ENCODE measurements at regions not wholly inside any gene's neighbourhood (a gene's known extent, or its start where the extent isn't known, plus 50 kb on each side); places are given as distances from the start of the nearest gene placed in this dataset.

- TF ChIP-seq POLR2AphosphoS5 (IDR thresholded peaks at IDR 0.05; ENCODE audit: borderline replicate concordance, low read depth, low read length) (no peak), EZH2 (IDR thresholded peaks at IDR 0.05) (no peak)
Observed at GRCh38 chr10:89829262-89829886, 128.0 kb downstream of the KIF20B start.
